Activated naive CD4-positive, alpha-beta T cell treated with anti-CD3 and anti-CD28 coated beads, Interleukin-2, amount 50 U/mL, for 16 hours (primary cell): ENCODE measurements at regions not wholly inside any gene's neighbourhood (a gene's known extent, or its start where the extent isn't known, plus 50 kb on each side); places are given as distances from the start of the nearest gene placed in this dataset.

Experiments used
- DNase-seq: peaks from one replicate; pipeline ENCODE4 v3.0.0-alpha.2; 2020

- DNase-seq: no peak
Observed at GRCh38 chr4:123966990-123967769, 570.6 kb downstream of the SPRY1 start.

DNA sequence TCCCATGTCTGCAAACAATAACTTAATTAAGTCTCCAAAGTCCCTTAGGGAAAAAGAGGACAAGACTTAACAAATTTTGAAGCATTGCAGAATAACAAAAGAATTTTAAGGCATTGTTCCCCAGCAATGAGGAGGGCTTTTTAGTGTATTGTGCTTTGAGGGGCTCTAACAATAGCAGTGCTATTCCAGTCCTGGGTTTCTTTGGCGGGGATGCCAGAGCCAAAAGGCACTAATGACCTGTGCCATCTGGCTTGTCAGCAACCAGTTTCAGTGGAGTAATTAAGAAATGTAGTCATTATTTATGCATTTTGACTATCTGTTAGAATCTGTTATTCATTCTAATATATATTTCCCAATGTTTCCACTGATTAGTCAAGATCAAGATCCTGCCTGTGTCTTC lies 575.4 kb downstream of the SPRY1 start:
- DNase-seq: no peak

- DNase-seq: no peak
Observed at GRCh38 chr4:123974386-123975149, 578.0 kb downstream of the SPRY1 start.

DNA sequence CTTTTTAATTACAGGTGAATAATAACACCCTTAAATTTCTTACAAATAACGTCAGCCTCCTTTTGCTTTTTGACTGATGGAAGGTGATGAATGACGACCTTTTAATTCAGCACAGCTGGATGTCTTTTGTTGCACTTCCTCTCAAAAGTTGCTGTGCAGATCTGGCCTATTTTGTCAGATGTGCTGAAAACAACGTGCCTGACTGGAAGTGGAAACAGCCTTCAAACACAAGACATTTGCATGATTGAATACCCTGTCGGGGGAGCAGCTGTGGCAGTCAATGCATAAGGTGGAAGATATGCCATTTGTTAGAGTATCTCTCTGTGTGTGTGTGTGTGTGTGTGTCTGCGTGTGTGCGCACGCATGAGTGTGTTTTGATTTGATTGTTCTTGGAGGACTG lies 579.7 kb downstream of the SPRY1 start:
- DNase-seq: no peak

- DNase-seq: no peak
Observed at GRCh38 chr4:123976819-123977218, 580.2 kb downstream of the SPRY1 start.

DNA sequence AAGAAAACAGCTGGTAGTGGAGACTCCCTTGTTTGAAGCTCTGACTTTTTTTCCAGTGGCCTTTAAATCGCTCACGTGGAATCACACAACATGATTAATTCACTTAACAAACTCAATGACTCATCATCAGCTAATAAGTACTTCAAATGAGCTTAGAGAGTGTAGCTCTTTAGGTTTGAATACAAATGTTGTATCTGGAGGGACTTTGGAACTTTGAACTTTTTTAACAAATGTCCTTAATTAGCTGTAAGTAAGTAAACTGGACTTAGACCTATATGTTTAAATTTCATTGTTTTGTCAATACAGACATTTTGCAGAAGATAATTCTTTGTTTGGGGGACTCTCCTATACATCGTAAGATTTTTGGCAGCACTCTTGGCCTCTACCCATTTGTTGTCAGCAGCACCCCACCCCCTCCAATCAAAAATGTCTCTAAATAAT lies 581.1 kb downstream of the SPRY1 start:
- DNase-seq: no peak

DNA sequence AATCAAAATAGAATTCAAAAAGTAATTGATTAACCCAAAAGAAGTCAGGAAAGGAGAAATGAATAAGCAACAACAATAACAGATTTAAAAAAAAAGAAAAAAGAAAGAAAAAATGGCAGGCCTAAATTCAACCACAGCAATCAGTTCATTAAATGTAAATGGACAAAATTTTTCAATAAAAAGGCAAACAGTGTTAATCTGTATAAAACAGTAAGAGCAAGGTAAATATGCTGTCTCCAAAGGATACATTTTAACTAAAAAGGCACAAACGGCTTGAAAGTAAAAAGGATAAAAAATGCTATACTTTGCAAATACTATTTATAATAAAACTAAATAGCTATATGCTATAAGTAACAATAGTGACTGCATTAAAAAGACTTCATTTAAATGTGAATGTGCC lies 582.0 kb downstream of the SPRY1 start:
- no peak for DNase-seq

DNA sequence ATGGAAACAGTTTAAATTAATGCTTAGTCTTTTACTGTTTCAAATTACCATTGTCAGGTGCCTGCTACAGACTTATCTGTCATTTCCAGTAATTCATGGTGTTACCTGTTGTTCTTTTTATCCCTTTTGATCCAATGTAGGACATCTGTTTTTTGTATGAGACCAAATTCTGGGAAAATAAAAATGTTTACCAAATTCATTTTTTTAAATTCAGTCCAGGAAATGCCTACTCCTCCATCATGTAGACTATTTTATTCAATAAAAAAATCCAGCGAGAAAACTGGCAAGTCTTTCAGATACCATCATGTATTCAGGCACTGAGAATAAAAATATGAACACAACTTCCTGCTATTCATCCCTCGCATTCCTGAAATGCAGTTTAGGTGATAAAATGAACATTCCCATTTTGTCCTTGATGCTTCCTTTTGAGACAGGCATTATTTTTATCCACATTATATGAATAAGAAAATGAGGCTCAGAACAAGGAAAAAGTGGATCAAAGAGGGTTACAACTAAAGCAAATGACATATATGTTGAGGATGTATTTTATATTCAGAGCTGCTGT lies 584.2 kb downstream of the SPRY1 start:
- DNase-seq: no peak

DNA sequence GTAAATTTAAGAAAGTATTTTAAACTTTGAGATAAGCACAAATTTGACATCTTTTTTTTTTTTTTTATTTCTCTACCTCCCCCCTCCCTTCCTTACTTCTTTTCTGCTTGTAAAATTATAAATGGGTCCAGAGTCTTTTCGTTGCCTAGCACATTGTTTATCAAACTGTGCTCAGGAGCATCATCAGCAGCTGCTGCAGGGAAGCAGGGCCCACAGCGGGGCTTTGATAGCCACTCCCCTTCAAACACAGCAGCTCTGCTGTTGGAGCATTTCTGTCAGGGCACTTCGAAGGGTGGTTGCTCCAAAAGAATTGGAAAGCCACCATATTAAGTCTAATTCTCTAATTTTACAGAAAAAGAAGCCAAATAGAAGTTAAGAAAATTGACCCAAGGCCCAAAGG lies 588.3 kb downstream of the SPRY1 start:
- DNase-seq: no peak

DNA sequence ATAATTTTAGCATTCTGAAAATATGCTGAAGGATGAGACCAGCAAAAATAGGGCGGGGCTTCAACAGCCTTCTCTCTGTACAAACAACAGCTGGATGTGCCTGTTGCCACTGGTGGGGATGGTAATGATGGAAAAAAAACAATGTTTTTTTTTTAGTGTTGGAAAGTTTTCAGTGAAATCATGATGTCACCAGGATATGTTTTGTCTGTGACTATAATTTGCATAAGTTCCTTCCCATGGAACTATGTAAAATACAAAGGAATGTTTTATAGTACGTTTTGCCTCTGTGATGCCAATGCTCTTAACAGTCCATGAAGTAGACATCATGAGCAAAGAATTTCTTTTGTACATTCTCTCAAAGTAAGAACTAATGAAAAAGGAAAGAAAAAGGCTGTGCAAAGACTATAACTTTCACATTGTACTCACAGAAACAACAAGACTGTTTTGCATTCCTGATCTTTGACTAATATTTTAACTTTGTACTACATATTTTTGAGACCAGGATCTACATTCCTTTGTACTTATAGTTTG lies 589.7 kb downstream of the SPRY1 start:
- DNase-seq: no peak

DNA sequence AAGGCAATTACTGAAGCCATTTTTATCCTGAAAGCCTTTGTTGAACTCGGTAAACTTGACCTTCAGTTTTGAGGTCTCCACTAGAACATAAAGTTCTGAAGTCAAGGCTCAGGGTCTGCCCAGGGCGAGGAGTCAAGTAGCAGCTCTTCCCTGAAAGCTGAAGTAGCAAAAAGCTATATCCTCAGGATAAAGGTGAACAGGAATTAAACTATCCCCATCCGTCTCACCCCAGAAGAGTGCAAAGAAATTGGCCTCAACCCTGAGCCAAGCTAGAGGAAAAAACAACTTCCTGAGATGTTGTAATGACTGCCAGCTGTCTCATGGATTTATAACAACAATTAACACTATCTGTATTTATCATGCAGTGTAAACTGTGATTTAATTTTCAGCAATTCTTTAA lies 590.8 kb downstream of the SPRY1 start:
- no peak for DNase-seq

- DNase-seq: no peak
Observed at GRCh38 chr4:123990310-123990870, 593.8 kb downstream of the SPRY1 start.

DNA sequence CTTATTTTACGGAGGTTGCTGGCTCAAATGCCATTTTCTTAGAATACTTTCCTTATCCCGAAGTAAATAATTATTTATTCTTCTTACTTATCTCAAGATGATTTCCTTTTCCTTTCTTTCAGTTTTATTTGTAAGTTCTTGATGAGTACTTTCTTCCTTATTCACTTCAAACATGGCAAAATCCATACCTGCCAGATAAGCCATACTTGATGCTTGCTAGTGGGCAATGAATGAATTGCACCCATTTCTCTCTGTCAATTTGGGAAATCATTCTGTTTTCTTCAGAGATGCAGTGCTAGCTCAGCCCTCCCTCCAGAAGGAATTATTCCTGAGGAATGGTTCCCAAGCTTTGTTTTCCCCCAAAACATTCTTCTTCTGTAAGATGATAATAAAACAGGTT lies 598.3 kb downstream of the SPRY1 start:
- DNase-seq: no peak

DNA sequence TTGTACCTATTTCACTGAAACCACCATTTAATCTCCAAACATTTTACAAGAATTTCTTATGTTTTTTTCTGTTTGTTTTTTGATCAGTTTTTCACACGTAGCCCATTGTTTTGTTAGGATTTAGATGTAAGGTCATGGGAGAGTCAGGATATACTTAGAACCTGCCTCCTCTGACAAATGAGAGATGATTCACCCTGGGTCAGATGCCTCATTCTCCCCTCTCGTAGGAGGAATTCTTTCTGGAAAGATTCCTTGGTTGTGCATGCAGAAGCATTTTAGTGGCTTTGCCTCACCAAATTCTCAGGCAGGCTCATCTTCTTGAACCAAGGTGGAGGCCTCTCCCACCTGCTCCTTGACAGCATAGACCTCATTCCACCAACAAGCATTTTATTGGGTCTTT lies 599.3 kb downstream of the SPRY1 start:
- no peak for DNase-seq

DNA sequence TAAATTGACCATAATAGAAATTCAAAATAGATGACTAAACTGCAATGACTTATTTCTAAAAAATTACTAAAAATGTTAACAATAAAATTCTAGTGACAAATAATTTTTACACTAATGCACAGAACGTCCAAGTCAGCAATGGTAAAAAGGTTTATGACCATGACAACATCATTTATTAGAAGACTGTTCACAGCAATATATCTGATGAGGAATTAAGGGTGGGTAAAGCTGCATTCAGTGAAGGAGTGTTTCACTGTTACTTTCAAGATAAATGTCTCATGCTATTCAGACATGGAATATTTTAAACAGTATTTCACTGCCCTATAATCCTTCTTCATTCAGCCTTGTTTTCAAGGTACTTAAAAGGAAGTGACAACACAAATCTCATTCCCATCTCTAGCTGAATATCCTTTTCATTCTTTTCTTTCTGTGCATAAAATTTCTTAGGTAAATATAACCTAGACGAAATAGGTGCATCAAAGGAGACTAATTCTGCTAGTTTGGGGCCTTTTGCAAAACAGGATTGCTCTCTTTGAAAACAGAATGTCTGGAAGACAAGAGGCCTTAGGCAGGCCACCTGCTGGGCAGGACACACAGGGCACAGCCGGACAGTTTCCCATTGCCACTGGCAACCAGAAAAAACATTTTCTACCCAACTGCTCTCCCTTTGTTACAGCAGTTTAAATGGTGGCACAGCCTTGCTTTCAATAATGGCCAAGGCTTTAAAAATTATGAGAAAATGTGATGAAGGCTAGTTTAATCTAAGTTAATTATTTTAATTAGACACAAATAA lies 600.3 kb downstream of the SPRY1 start:
- DNase-seq: no peak

GRCh38 chr4:123997776-123998449 lies 601.3 kb downstream of the SPRY1 start:
- no peak for DNase-seq

DNA sequence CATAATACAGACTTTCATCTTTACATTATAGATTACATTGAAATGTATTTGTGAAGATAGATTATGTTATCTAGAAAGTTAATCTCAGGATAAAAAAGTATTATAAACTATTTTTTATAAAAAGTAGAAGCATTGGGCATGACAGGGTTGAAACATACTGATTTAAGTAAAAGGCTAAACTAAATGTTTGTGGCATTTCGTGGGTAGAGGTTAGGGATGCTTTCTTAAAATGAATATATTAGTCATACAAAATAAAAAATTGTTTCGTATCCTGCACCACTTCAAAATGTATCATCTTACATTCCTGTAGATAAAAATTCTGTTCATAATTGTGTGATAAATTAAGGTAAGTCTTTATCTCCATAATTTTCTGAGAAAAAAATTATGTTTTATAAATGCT lies 603.6 kb downstream of the SPRY1 start:
- no peak for DNase-seq

DNA sequence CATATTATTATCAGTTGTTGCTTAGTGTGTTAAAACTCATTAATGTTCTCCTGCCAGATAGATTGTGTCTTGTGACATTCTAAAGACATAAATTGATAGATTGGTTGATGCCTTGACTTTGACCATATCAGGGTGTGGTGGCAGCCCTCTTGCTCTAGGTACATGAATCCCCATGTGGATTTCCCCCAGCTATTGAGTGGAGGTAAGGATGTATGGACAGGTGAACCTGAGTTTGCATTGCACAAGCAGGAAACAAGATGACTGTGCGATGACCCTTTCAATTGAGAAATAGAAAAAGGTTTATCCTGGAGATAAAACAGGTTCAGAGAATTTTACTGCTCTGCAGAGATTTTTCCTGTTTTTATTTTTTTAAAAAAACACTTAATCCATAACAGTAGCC lies 619.2 kb downstream of the SPRY1 start:
- DNase-seq: no peak

- DNase-seq: no peak
Observed at GRCh38 chr4:124017185-124017785, 620.7 kb downstream of the SPRY1 start.

GRCh38 chr4:124018383-124019317 lies 622.1 kb downstream of the SPRY1 start:
- DNase-seq: no peak
